COR-L47 (cell line): ENCODE measurements at regions not wholly inside any gene's neighbourhood (a gene's known extent, or its start where the extent isn't known, plus 50 kb on each side); places are given as distances from the start of the nearest gene placed in this dataset.

Source experiments
- DNase-seq: peaks from one replicate; lab custom pipeline; 2025; lab: John Stamatoyannopoulos, UW

DNA sequence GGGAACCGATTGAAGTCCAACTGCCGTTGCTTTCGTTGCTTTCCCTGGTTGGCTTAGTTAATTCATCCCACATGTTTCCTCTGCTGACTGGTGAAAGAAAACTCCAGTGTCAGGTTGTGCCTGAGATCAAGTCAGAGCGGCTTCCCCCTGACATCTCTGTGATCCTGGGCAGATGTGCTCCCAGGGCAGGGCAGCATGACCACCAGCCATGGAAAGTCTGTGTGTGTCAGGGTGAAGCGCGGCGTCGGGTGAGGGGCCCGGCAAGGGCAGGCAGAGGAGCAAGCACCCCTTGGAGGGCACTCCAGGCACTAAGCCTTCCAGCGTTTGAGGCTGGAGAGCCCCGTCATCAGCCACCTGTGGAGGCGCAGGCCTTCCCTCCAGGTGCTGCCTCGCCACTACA is 54.5 kb upstream of the IGF1 start:
- DNase-seq: no peak

- no peak for DNase-seq
These were observed 53.3 kb upstream of the IGF1 start for GRCh38 chr12:102533483-102534215.
